H1 (cell line): ENCODE measurements at regions not wholly inside any gene's neighbourhood (a gene's known extent, or its start where the extent isn't known, plus 50 kb on each side); places are given as distances from the start of the nearest gene placed in this dataset.

ENCODE experiments used
- CTCF ChIA-PET: fragments of 300-600 bp; sonication (Branson Sonifier 250); formaldehyde crosslinking; loops from one replicate; lab custom pipeline; 2021; ENCODE audit not compliant: partially characterized antibody; lab: Charles Lee
- POLR2A ChIA-PET: fragments of 300-600 bp; sonication (Branson Sonifier 250); formaldehyde crosslinking; loops from one replicate; lab custom pipeline; 2021; ENCODE audit warnings: inconsistent platforms; ENCODE audit not compliant: partially characterized antibody; lab: Charles Lee
- DNase-seq, 2 experiments: peaks; one replicate each; pipeline versions ENCODE4 v3.0.0 to v3.0.0-alpha.2; 2010 to 2022; ENCODE audit warnings: low spot score in 2 of 2, low read depth in 1 of 2, mixed read lengths in 1 of 2
- FAIRE-seq: peaks from 2 replicates; lab custom pipeline; 2011; peaks lifted over from hg19 to GRCh38; lab: Jason Lieb, UNC
- H2AFZ ChIP-seq: 2 replicates; pipeline ENCODE4 v1.8.1; 2012; ENCODE audit warnings: low read length, inconsistent platforms
- H2AK5ac ChIP-seq: 2 replicates; pipeline ENCODE4 v1.6.1; 2013; ENCODE audit warnings: low read depth, low read length
- H2BK120ac ChIP-seq: replicated peaks from 2 replicates; pipeline ENCODE3; 2013; ENCODE audit warnings: low read depth, low read length, inconsistent platforms
- H2BK12ac ChIP-seq: 2 replicates; pipeline ENCODE4 v1.6.1; 2013; ENCODE audit warnings: low read depth, low read length
- H2BK15ac ChIP-seq: 2 replicates; pipeline ENCODE4 v1.6.1; 2013; ENCODE audit warnings: low read length
- H2BK20ac ChIP-seq: 2 replicates; pipeline ENCODE4 v1.6.1; 2013; ENCODE audit warnings: low read length
- H2BK5ac ChIP-seq: 2 replicates; pipeline ENCODE4 v1.6.1; 2013; ENCODE audit warnings: low read depth, low read length
- H3K14ac ChIP-seq: 2 replicates; pipeline ENCODE4 v1.6.1; 2013; ENCODE audit warnings: inconsistent platforms; ENCODE audit not compliant: insufficient read length
- H3K18ac ChIP-seq: 2 replicates; pipeline ENCODE4 v1.6.1; 2013; ENCODE audit warnings: low read length; ENCODE audit errors: extremely low read depth
- H3K23ac ChIP-seq: 2 replicates; pipeline ENCODE4 v1.6.1; 2013; ENCODE audit warnings: inconsistent platforms; ENCODE audit not compliant: insufficient read length
- H3K23me2 ChIP-seq: 2 replicates; pipeline ENCODE4 v1.6.1; 2013; ENCODE audit warnings: low read depth, low read length
- H3K27ac ChIP-seq: 2 replicates; pipeline ENCODE4 v1.6.1; 2011; ENCODE audit warnings: low read depth, low read length, inconsistent platforms
- H3K27me3 ChIP-seq, 4 experiments: replicated peaks in 1 of 4; 1 replicate in 1 of 4; 2 replicates in 3 of 4; pipeline versions ENCODE4 v1.6.1 to v1.8.1; 2011 to 2013; ENCODE audit warnings: low read length in 3 of 4, mild to moderate bottlenecking in 3 of 4, inconsistent platforms in 2 of 4, mixed read lengths in 2 of 4, moderate library complexity in 1 of 4; ENCODE audit not compliant: control insufficient read depth in 3 of 4, insufficient read depth in 3 of 4; ENCODE audit errors: extremely low read depth in 1 of 4
- H3K36me3 ChIP-seq, 4 experiments: 2 replicates each; pipeline versions ENCODE4 v1.6.1 to v1.8.1; 2011 to 2013; ENCODE audit warnings: mild to moderate bottlenecking in 4 of 4, low read length in 3 of 4, moderate library complexity in 2 of 4, control low read depth in 1 of 4, inconsistent platforms in 1 of 4; ENCODE audit not compliant: insufficient read depth in 4 of 4, control insufficient read depth in 2 of 4
- H3K4ac ChIP-seq: replicated peaks from 2 replicates; pipeline ENCODE3; 2013; ENCODE audit warnings: low read length, low read depth, mixed read lengths, inconsistent platforms; ENCODE audit not compliant: insufficient read length
- H3K4me1 ChIP-seq, 4 experiments: replicated peaks in 1 of 4; 1 replicate in 1 of 4; 2 replicates in 3 of 4; pipeline versions ENCODE4 v1.6.1 to v1.8.1; 2011 to 2013; ENCODE audit warnings: low read length in 3 of 4, inconsistent platforms in 2 of 4, mixed read lengths in 1 of 4; ENCODE audit not compliant: insufficient read depth in 4 of 4, control insufficient read depth in 3 of 4
- H3K4me2 ChIP-seq, 2 experiments: 2 replicates each; pipeline versions ENCODE4 v1.6.1 to v1.8.1; 2011 to 2013; ENCODE audit warnings: low read depth in 2 of 2, low read length in 2 of 2, control low read depth in 1 of 2, inconsistent platforms in 1 of 2, mild to moderate bottlenecking in 1 of 2; ENCODE audit not compliant: insufficient read depth in 1 of 2
- H3K4me3 ChIP-seq, 4 experiments: fragments of 200-600, 300-600 bp in 1 of 4; sonication (generic), shearing (Covaris generic), sonication (Bioruptor Twin) in 1 of 4; 2 replicates each; pipeline versions ENCODE4 v1.5.1 to v1.8.1; 2011 to 2016; ENCODE audit warnings: low read length in 4 of 4, low read depth in 3 of 4, control low read depth in 2 of 4, inconsistent platforms in 2 of 4, mild to moderate bottlenecking in 2 of 4, mixed read lengths in 1 of 4, moderate library complexity in 1 of 4; ENCODE audit not compliant: insufficient read depth in 2 of 4; ENCODE audit errors: extremely low read depth in 1 of 4
- H3K56ac ChIP-seq: replicated peaks from 2 replicates; pipeline ENCODE3; 2013; ENCODE audit warnings: low read depth, mild to moderate bottlenecking, mixed read lengths, low read length, inconsistent platforms; ENCODE audit not compliant: insufficient read length
- H3K79me1 ChIP-seq: 2 replicates; pipeline ENCODE4 v1.6.1; 2013; ENCODE audit warnings: low read depth, low read length, control low read depth
- H3K79me2 ChIP-seq, 2 experiments: 2 replicates each; pipeline versions ENCODE4 v1.6.1 to v1.8.1; 2012 to 2013; ENCODE audit warnings: low read length in 2 of 2, mild to moderate bottlenecking in 2 of 2, inconsistent platforms in 1 of 2; ENCODE audit not compliant: insufficient read depth in 2 of 2, control insufficient read depth in 1 of 2
- H3K9ac ChIP-seq, 4 experiments: replicated peaks in 1 of 4; 1 replicate in 1 of 4; 2 replicates in 3 of 4; pipeline versions ENCODE4 v1.6.1 to v1.8.1; 2011 to 2013; ENCODE audit warnings: low read depth in 3 of 4, low read length in 3 of 4, control low read depth in 2 of 4, mild to moderate bottlenecking in 2 of 4, moderate library complexity in 2 of 4, inconsistent platforms in 1 of 4; ENCODE audit errors: extremely low read depth in 1 of 4
- H3K9me3 ChIP-seq, 2 experiments: 2 replicates each; pipeline versions ENCODE4 v1.6.1 to v1.8.1; 2012 to 2013; ENCODE audit warnings: mild to moderate bottlenecking in 2 of 2, moderate library complexity in 2 of 2, control low read depth in 1 of 2, inconsistent platforms in 1 of 2, low read depth in 1 of 2, low read length in 1 of 2, mixed read lengths in 1 of 2; ENCODE audit not compliant: insufficient read depth in 2 of 2
- H4K20me1 ChIP-seq, 2 experiments: replicated peaks in 1 of 2; 2 replicates each; pipeline versions ENCODE3 to v1.8.1; 2011 to 2013; ENCODE audit warnings: inconsistent platforms in 2 of 2, low read length in 2 of 2, mild to moderate bottlenecking in 1 of 2; ENCODE audit not compliant: insufficient read depth in 2 of 2, control insufficient read depth in 1 of 2
- H4K5ac ChIP-seq: 2 replicates; pipeline ENCODE4 v1.6.1; 2013; ENCODE audit warnings: low read length, low read depth, mixed read lengths, inconsistent platforms; ENCODE audit not compliant: insufficient read length
- H4K8ac ChIP-seq: 2 replicates; pipeline ENCODE4 v1.8.0; 2013; ENCODE audit warnings: mild to moderate bottlenecking, moderate library complexity, low read length, inconsistent platforms; ENCODE audit not compliant: insufficient read depth; ENCODE audit errors: extremely low read depth
- H4K91ac ChIP-seq: replicated peaks from 2 replicates; pipeline ENCODE3; 2013; ENCODE audit warnings: low read length, mixed read lengths, inconsistent platforms; ENCODE audit not compliant: insufficient read length
- BACH1 ChIP-seq: IDR thresholded peaks from 2 replicates; pipeline ENCODE4 v1.6.1; 2012; ENCODE audit warnings: low read length, improper control_type of control experiment
- BRCA1 ChIP-seq: IDR thresholded peaks from 2 replicates; pipeline ENCODE4 v1.6.1; 2012; ENCODE audit warnings: low read depth, low read length, improper control_type of control experiment
- EZH2 ChIP-seq: fragments of 200-600 bp; sonication (generic); IDR thresholded peaks from 2 replicates; pipeline ENCODE4 v1.7.1; 2012; ENCODE audit warnings: low read depth, mild to moderate bottlenecking, moderate library complexity, low read length, inconsistent platforms; ENCODE audit not compliant: severe bottlenecking
- KDM1A ChIP-seq: fragments of 200-600, 300-600 bp; sonication (generic); IDR thresholded peaks from 2 replicates; pipeline ENCODE4 v1.7.1; 2016; ENCODE audit warnings: mild to moderate bottlenecking, low read length, borderline replicate concordance
- KDM5A ChIP-seq: fragments of 200-600 bp; IDR thresholded peaks from 2 replicates; pipeline ENCODE4 v1.7.1; 2012; ENCODE audit warnings: mild to moderate bottlenecking, low read length, inconsistent platforms, mixed read lengths
- RFX5 ChIP-seq: IDR thresholded peaks from 2 replicates; pipeline ENCODE4 v1.6.1; 2011; ENCODE audit warnings: low read depth, low read length, improper control_type of control experiment, borderline replicate concordance
- RNF2 ChIP-seq: fragments of 200-900, 300-1000 bp; sonication (generic); IDR thresholded peaks from 2 replicates; pipeline ENCODE4 v1.7.1; 2016; ENCODE audit warnings: borderline replicate concordance, low read depth, mild to moderate bottlenecking, antibody characterized with exemption, low read length; ENCODE audit not compliant: poor library complexity, severe bottlenecking; ENCODE audit errors: missing control alignments
- SIX5 ChIP-seq: IDR thresholded peaks from 2 replicates; pipeline ENCODE4 v1.6.1; 2011; ENCODE audit warnings: mild to moderate bottlenecking, low read depth, low read length
- TAF7 ChIP-seq: optimal IDR thresholded peaks from 2 replicates; pipeline ENCODE3; 2011; ENCODE audit warnings: low read depth, mild to moderate bottlenecking, inconsistent platforms, low read length, moderate library complexity, borderline replicate concordance
- TEAD4 ChIP-seq: IDR thresholded peaks from 2 replicates; pipeline ENCODE4 v1.6.1; 2012; ENCODE audit warnings: low read depth, low read length, inconsistent platforms, mixed read lengths
- WGBS, 2 experiments: shearing (Covaris generic) in 1 of 2; methylation state at CpG; one replicate each; pipeline versions ENCODE4 v1.1.6 to v1.1.7; 2013 to 2015; ENCODE audit warnings: low lambda C conversion rate in 2 of 2, mixed read lengths in 2 of 2, inconsistent platforms in 1 of 2, low coverage in 1 of 2, missing lambda C conversion rate in 1 of 2; ENCODE audit not compliant: insufficient replicate concordance in 2 of 2, insufficient coverage in 1 of 2, insufficient read length in 1 of 2; ENCODE audit errors: extremely low coverage in 1 of 2, missing lambda C conversion rate in 1 of 2; 5-methylcytosine and 5-hydroxymethylcytosine counted together
- TF ChIP-seq, protein P1 (sequence below): IDR thresholded peaks from 2 replicates; pipeline ENCODE4 v1.6.1; 2012; ENCODE audit warnings: inconsistent platforms
- TF ChIP-seq, protein P2 (sequence below): IDR thresholded peaks from 2 replicates; pipeline ENCODE4 v1.6.1; 2012; ENCODE audit warnings: inconsistent platforms

- no peak overlapping the region for H4K8ac ChIP-seq
- H2AK5ac ChIP-seq: no peak overlapping the region
- WGBS, 2 experiments: 93% methylated on average over 7 of the region's 7 CpGs; no CpG with 5 or more reads in 1 of the 2 experiments
- H3K23me2 ChIP-seq: no peaks in the 10 kb centered on the region
- no peak overlapping the region for H2BK15ac ChIP-seq
- H3K79me1 ChIP-seq: no peaks in the 10 kb centered on the region
- no peaks in the 10 kb centered on the region for H3K9me3 ChIP-seq
- no peak overlapping the region for H2BK12ac ChIP-seq
- no peak overlapping the region for H3K56ac ChIP-seq
- no peak overlapping the region for H3K14ac ChIP-seq
- H3K4me1 ChIP-seq: peaks cover 0 to 19% (median 8%) of the 10 kb centered on the region in 4 experiments; a peak in 6 of 7 replicates
- no peak overlapping the region for H3K18ac ChIP-seq
- H2BK5ac ChIP-seq: no peak overlapping the region
- DNase-seq (no peak), FAIRE-seq (no peak)
- H4K91ac ChIP-seq: no peak overlapping the region
- no peaks in the 10 kb centered on the region for H3K79me2 ChIP-seq
- ChIA-PET CTCF (interaction anchor here (0.6 kb wide), 1 partner anchor 9 kb away, joined by 3 read pairs; no protein-coding TSS in a partner anchor), POLR2A (no interaction called here)
- H3K4me2 ChIP-seq: no peak overlapping the region
- H4K20me1 ChIP-seq: no peaks in the 10 kb centered on the region
- no peaks in the 10 kb centered on the region for H3K36me3 ChIP-seq
- no peak overlapping the region for H3K27ac ChIP-seq
- no peak overlapping the region for H2BK120ac ChIP-seq
- no peak overlapping the region for H3K23ac ChIP-seq
- TF ChIP-seq BACH1 (no peak), BRCA1 (no peak), KDM5A (no peak), KDM1A (no peak), RFX5 (no peak), EZH2 (no peak), RNF2 (no peak), TEAD4 (no peak), TAF7 (no peak), SIX5 (no peak)
- TF ChIP-seq, protein P1, sequence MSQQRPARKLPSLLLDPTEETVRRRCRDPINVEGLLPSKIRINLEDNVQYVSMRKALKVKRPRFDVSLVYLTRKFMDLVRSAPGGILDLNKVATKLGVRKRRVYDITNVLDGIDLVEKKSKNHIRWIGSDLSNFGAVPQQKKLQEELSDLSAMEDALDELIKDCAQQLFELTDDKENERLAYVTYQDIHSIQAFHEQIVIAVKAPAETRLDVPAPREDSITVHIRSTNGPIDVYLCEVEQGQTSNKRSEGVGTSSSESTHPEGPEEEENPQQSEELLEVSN: no peak
- TF ChIP-seq, protein P2, sequence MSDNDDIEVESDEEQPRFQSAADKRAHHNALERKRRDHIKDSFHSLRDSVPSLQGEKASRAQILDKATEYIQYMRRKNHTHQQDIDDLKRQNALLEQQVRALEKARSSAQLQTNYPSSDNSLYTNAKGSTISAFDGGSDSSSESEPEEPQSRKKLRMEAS: no peak
- H3K4me3 ChIP-seq: no peak overlapping the region
- peaks cover 0 to 2% (median 0%) of the 10 kb centered on the region in 4 experiments; a peak in 2 of 7 replicates for H3K27me3 ChIP-seq
- no peak overlapping the region for H2AFZ ChIP-seq
- no peak overlapping the region for H4K5ac ChIP-seq
- H2BK20ac ChIP-seq: no peak overlapping the region
- no peak overlapping the region for H3K9ac ChIP-seq
- no peak overlapping the region for H3K4ac ChIP-seq
Measured at GRCh38 chr19:28836421-28836820, 376.5 kb downstream of the UQCRFS1 start.
